GM23338 (cell line): ENCODE measurements at regions not wholly inside any gene's neighbourhood (a gene's known extent, or its start where the extent isn't known, plus 50 kb on each side); places are given as distances from the start of the nearest gene placed in this dataset.

Experiments used
- ATAC-seq: fragments of 200-7000 bp; cut with Tn5 transposase; 3 replicates; pipeline ENCODE4 v1.9.1; 2020
- DNase-seq: peaks from one replicate; pipeline ENCODE4 v3.0.0-alpha.2; 2015; ENCODE audit warnings: low spot score
- H2AFZ ChIP-seq: fragments of 200-600 bp; sonication (generic); 2 replicates; pipeline ENCODE4 v1.8.0; 2016; ENCODE audit warnings: antibody characterized with exemption, mild to moderate bottlenecking, moderate library complexity
- H3F3A ChIP-seq: fragments of 200-600 bp; sonication (generic); replicated peaks from 2 replicates; pipeline ENCODE4 v1.8.0; 2017; ENCODE audit warnings: antibody characterized with exemption, mixed run types, low read depth
- H3K27ac ChIP-seq: fragments of 200-600 bp; sonication (generic); 2 replicates; pipeline ENCODE4 v1.6.1; 2016; ENCODE audit warnings: low read depth
- H3K27me3 ChIP-seq: fragments of 200-600 bp; sonication (generic); 2 replicates; pipeline ENCODE4 v1.8.0; 2016; ENCODE audit warnings: mild to moderate bottlenecking, mixed run types, moderate library complexity; ENCODE audit not compliant: insufficient read depth
- H3K36me3 ChIP-seq: fragments of 200-600 bp; sonication (generic); 2 replicates; pipeline ENCODE4 v1.8.0; 2016; ENCODE audit warnings: mild to moderate bottlenecking; ENCODE audit not compliant: insufficient read depth
- H3K4me1 ChIP-seq: fragments of 200-600 bp; sonication (generic); 2 replicates; pipeline ENCODE4 v1.8.0; 2016; ENCODE audit warnings: mild to moderate bottlenecking, moderate library complexity; ENCODE audit not compliant: insufficient read depth
- H3K4me2 ChIP-seq: fragments of 200-600 bp; sonication (generic); 2 replicates; pipeline ENCODE4 v1.7.1; 2017; ENCODE audit warnings: mixed run types
- H3K4me3 ChIP-seq: fragments of 200-600 bp; sonication (generic); 2 replicates; pipeline ENCODE4 v1.6.1; 2016; ENCODE audit warnings: mixed run types
- H3K79me2 ChIP-seq: fragments of 200-600 bp; sonication (generic); replicated peaks from 2 replicates; pipeline ENCODE4 v1.8.0; 2017; ENCODE audit warnings: mild to moderate bottlenecking; ENCODE audit not compliant: insufficient read depth
- H3K9me2 ChIP-seq: fragments of 200-600 bp; sonication (generic); 2 replicates; pipeline ENCODE4 v1.8.0; 2017; ENCODE audit not compliant: insufficient read depth
- H4K20me1 ChIP-seq: fragments of 200-600 bp; sonication (generic); replicated peaks from 2 replicates; pipeline ENCODE4 v1.8.0; 2017; ENCODE audit warnings: mild to moderate bottlenecking; ENCODE audit not compliant: insufficient read depth
- H3K27ac Mint-ChIP-seq: 2 replicates; pipeline ENCODE4 v1.8.0; 2020; ENCODE audit warnings: inconsistent platforms, mild to moderate bottlenecking, moderate library complexity, mixed read lengths
- H3K27me3 Mint-ChIP-seq: 3 replicates; pipeline ENCODE4 v1.8.0; 2022; ENCODE audit warnings: low read depth, mild to moderate bottlenecking, moderate library complexity, mixed read lengths, inconsistent platforms; ENCODE audit not compliant: insufficient read depth, poor library complexity
- H3K36me3 Mint-ChIP-seq: 3 replicates; pipeline ENCODE4 v1.8.0; 2021; ENCODE audit warnings: low read depth, mild to moderate bottlenecking, inconsistent platforms, moderate library complexity, mixed read lengths
- H3K4me1 Mint-ChIP-seq: 3 replicates; pipeline ENCODE4 v1.8.0; 2020; ENCODE audit warnings: mild to moderate bottlenecking, inconsistent platforms, mixed read lengths
- H3K4me3 Mint-ChIP-seq: 3 replicates; pipeline ENCODE4 v1.8.0; 2021; ENCODE audit warnings: moderate library complexity, mild to moderate bottlenecking, inconsistent platforms, mixed read lengths
- H3K9me3 Mint-ChIP-seq: 3 replicates; pipeline ENCODE4 v1.8.0; 2020; ENCODE audit warnings: moderate library complexity, mild to moderate bottlenecking, inconsistent platforms, mixed read lengths
- CREB1 ChIP-seq: fragments of 250-450 bp; sonication (Bioruptor Pico); IDR thresholded peaks from 2 replicates; pipeline ENCODE4 v1.5.0; 2020; ENCODE audit warnings: low read depth, mild to moderate bottlenecking, moderate library complexity
- ETS1 ChIP-seq: IDR thresholded peaks from 2 replicates; pipeline ENCODE4 v1.6.1; 2016; ENCODE audit warnings: antibody characterized with exemption
- JUNB ChIP-seq: IDR thresholded peaks from one replicate; pipeline ENCODE4 v1.6.1; 2016; ENCODE audit warnings: antibody characterized with exemption; ENCODE audit not compliant: unreplicated experiment
- NANOG ChIP-seq: IDR thresholded peaks from 2 replicates; pipeline ENCODE4 v1.6.1; 2016; ENCODE audit warnings: antibody characterized with exemption, borderline replicate concordance
- REST ChIP-seq: IDR thresholded peaks from one replicate; pipeline ENCODE4 v1.6.1; 2018; ENCODE audit warnings: antibody characterized with exemption; ENCODE audit not compliant: unreplicated experiment
- STAT1 ChIP-seq: IDR thresholded peaks from one replicate; pipeline ENCODE4 v1.6.1; 2016; ENCODE audit warnings: antibody characterized with exemption; ENCODE audit not compliant: unreplicated experiment
- ZNF331 ChIP-seq: fragments of 250-450 bp; sonication (Bioruptor Pico); IDR thresholded peaks from 2 replicates; pipeline ENCODE4 v1.5.0; 2020; ENCODE audit warnings: low read depth, mild to moderate bottlenecking, moderate library complexity
- ZNF462 ChIP-seq: fragments of 250-450 bp; sonication (Bioruptor Pico); IDR thresholded peaks from 2 replicates; pipeline ENCODE4 v1.5.0; 2020; ENCODE audit warnings: mild to moderate bottlenecking, moderate library complexity

- TF ChIP-seq ETS1: no peak
- no peak for TF ChIP-seq JUNB
Measured at GRCh38 chr10:34912771-34913170, 97.7 kb upstream of the PARD3 start (continued).

- no peak for ATAC-seq
- Histone ChIP-seq H4K20me1 (no peaks in the 10 kb centered on the region), H3K4me1 (no peaks in the 10 kb centered on the region), H3K9me2 (no peaks in the 10 kb centered on the region), H3F3A (no peaks in the 10 kb centered on the region), H2AFZ (no peak overlapping the region), H3K79me2 (no peaks in the 10 kb centered on the region), H3K27ac (no peak overlapping the region), H3K27me3 (no peaks in the 10 kb centered on the region), H3K4me2 (no peak overlapping the region), H3K36me3 (no peaks in the 10 kb centered on the region), H3K4me3 (no peak overlapping the region)
- no peak for DNase-seq
- H3K36me3 Mint-ChIP-seq: no peaks in the 10 kb centered on the region
- H3K27me3 Mint-ChIP-seq: peaks cover 2% of the 10 kb centered on the region
- no peaks in the 10 kb centered on the region for H3K9me3 Mint-ChIP-seq
- no peak overlapping the region for H3K4me3 Mint-ChIP-seq
- TF ChIP-seq REST: no peak
- TF ChIP-seq ZNF462 (CRISPR knock-in tag): no peak
- TF ChIP-seq ZNF331 (CRISPR knock-in tag): no peak
- no peak for TF ChIP-seq NANOG
- no peak for TF ChIP-seq STAT1
- no peak for TF ChIP-seq ETS1
- TF ChIP-seq CREB1 (CRISPR knock-in tag): no peak
- peaks cover 2% of the 10 kb centered on the region; the same call in 1 of the 3 replicates for H3K4me1 Mint-ChIP-seq
- no peak overlapping the region for H3K27ac Mint-ChIP-seq
Measured at GRCh38 chr10:34911661-34912205, 96.6 kb upstream of the PARD3 start.
